ENCODE measurements at regions not wholly inside any gene's neighbourhood (a gene's known extent, or its start where the extent isn't known, plus 50 kb on each side); places are given as distances from the start of the nearest gene placed in this dataset.

- DNase-seq (ENCODE audit: low read depth), result no peak
Observed at GRCh38 chr11:79864882-79865281, 424.1 kb upstream of the TENM4 start.

DNA sequence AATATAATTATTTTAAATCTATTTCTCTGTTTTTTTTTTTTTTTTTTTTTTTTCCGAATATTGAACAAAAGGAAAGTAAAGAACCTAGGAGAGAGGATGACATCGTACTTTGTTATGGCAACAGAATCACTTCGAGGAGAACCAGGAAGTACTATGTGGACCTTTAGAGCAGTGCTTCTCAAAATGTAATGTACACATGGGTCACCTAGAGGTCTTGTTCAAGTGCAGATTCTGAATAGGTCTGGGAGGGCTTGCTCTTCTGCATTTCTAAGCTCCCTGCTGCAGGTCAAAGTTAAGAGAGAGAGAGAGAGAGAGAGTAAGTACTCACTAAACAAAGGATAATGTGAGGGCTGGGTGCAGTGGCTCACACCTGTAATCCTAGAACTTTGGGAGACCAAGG is 419.5 kb upstream of the TENM4 start:
- no peak for DNase-seq (ENCODE audit: low read depth)

GRCh38 chr11:79857377-79858214 is 416.8 kb upstream of the TENM4 start:
- no peak for DNase-seq (ENCODE audit: low read depth)

DNA sequence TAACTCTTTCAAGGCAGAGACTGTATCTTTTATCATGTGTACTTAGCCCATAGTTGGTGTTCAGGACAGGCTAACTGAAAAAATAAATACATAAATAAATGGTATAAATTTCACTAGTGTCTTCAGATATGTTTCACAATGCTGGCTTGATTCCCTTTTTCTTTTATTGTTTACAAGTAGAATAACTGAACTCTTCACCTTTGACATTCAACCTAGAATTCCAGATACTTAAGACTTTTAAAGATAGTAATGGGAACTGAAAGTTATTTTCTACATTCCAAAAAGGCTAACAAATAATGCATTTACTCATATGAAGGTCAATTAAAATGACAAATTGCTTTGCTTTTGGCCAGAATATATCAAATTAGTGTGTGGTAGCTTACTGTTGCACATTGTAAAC is 411.3 kb upstream of the TENM4 start:
- no peak for DNase-seq (ENCODE audit: low read depth)

DNA sequence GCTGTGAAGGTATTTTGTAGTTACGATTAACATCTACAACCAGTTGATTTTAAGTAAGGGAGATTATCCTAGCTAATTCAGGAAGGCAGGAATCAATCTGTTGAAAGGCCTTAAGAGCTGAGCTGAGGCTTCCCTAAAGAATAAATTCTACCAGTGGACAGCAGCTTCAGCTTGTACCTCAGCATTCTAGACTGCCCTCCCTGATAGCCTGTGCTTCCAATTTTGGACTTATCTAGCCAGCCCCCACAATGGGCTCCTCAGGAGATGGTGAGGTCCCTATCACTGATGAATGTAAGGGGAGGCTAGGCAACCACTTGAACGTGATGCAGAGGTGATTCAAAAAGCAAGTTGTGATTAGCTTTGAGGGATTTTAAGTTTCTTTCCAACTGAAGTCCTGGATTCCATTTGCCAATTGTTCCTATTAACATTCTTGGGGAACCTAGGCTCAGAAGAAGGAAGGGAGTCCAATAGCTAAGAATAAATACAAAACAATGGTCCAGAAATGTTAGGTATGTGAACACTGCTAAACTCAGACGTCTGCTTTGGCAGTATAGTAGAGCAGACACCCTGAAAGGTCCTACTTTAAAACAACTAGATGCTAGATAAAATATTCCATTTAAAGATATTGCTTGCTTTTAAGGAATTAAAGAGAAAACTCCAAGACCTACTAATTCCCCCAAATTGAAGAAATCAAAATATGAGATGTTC is 404.3 kb upstream of the TENM4 start:
- DNase-seq (ENCODE audit: low read depth), result no peak

DNA sequence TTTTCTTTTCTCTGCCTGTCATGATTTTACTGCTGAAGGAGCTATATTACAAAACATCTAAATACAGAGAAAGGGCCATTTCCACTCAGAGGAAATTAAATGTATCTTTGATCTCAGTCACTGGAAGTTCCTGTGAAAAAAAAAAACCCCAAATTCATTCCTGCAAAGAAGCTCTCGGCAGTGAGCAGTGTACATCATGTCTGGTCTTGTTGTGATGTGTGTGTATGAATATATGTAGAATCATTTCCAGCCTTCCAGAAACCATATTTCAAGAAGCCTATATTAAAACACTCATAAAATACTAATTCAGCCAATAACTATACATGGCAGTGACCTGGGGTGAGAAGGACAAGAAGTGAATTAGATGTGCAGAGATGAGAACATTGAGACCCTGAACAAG is 393.2 kb upstream of the TENM4 start:
- no peak for DNase-seq (ENCODE audit: low read depth)

GRCh38 chr11:79830446-79830845 is 389.6 kb upstream of the TENM4 start:
- DNase-seq (ENCODE audit: low read depth), result no peak

DNA sequence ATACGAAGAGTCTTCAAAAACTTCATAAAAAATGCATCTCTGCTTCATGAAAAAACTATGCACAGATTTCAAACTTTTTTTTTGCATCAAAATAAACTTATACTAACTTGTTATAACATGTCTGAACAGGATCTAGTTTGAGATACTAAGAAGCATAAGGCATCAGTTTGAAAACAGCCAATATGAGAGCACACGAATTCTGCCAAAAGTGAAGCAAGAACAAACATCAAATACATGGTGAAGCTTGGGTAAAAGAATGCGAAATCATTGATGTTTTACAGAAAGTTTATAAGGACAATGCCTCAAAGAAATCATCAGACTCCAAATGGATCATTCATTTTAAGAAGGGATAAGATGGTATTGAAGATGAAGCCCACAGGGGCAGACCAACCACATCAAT is 389.1 kb upstream of the TENM4 start:
- DNase-seq (ENCODE audit: low read depth), result no peak

GRCh38 chr11:79822766-79823165 is 381.9 kb upstream of the TENM4 start:
- DNase-seq (ENCODE audit: low read depth), result no peak

- DNase-seq (ENCODE audit: low read depth), result no peak
Observed at GRCh38 chr11:79813551-79813950, 372.7 kb upstream of the TENM4 start.

DNA sequence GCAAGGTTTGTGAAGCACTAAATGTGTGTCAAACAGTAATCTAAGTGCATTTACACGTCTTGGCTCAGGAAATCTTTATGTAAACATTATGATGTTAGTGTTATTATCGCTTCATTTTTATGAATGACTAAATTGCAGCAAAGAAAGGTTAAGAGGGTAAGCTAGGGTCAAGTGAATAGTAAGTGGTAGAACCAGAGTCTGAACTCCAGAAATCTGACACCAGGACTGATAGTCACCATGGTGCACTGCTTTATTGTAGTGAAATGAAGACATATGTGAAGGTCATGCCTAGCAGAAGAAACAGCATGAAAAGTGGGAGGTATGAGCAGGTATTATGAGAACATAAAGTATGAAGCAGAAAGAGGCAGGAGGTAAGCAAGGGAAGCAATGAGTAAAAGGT is 368.7 kb upstream of the TENM4 start:
- no peak for DNase-seq (ENCODE audit: low read depth)

GRCh38 chr11:79807506-79807905 is 366.7 kb upstream of the TENM4 start:
- DNase-seq (ENCODE audit: low read depth), result no peak

GRCh38 chr11:79796704-79797103 is 355.9 kb upstream of the TENM4 start:
- no peak for DNase-seq (ENCODE audit: low read depth)

- no peak for DNase-seq (ENCODE audit: low read depth)
Observed at GRCh38 chr11:79794484-79795393, 353.9 kb upstream of the TENM4 start.

- no peak for DNase-seq (ENCODE audit: low read depth)
Observed at GRCh38 chr11:79794057-79794456, 353.2 kb upstream of the TENM4 start.

DNA sequence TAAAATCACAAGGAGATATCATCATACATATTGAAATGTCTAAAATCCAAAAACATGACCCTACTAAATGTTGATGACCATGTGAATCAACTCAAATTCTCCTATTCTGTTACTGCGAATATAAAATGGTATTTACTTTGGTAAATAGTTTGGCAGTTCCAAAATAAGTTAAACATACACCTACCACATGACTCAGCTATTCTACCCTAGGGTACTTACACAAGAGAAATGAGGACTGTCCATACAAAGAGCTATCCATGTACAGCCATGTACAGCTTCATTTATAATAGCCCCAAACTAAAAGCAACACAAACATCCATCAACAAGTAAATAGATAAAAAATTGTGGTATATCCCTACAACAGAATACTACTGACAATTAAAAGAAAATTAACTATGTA is 346.1 kb upstream of the TENM4 start:
- DNase-seq (ENCODE audit: low read depth), result no peak

GRCh38 chr11:79783833-79784232 is 343.0 kb upstream of the TENM4 start:
- no peak for DNase-seq (ENCODE audit: low read depth)

DNA sequence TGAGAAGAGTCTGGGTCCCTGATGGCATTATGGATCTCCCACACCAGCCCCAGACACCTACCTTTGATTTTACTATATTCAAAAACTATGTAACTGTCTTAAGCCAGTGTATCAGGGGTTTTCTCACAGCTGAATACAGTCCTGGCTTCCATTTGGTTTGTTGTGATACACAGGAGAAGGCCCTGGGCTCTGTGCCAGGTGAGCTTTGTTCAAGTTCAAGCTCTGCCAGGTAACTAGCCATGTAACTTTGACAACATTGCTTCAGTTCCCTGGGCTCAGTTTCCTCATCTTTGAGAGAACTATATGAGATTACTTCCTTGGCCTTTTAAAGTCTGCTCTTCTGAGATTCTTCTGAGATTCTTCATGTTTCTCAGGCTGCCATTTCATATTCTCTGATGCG is 327.5 kb upstream of the TENM4 start:
- DNase-seq (ENCODE audit: low read depth), result no peak

DNA sequence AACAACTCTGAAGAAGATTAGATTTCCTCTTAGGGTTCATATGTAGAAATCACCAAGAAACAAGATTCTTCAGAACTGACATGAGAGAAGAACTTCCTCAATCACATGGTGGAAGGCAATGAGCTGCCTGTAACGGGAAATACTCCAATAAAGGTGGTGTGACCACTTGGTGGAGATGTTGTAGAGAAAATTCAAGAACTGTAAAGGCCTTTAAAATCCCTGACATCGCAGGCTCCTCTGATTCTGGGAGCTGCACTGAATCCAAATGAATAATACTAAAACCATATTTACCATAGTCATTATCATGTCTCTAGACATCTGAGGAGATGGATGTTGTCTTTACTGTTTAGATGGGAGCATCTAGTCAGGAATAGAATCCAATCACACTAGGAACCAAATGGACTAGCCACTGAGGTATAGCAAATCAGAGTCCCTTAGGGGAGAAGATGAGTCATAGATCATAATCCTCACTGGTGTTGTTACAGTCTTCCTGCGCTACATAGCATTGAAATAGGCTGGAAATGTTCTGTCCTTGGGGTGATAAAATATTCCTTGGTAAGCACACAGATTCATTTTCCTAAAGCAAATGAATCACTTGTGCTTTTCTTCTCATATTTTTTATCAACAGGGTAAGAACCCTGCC is 321.6 kb upstream of the TENM4 start:
- no peak for DNase-seq (ENCODE audit: low read depth)

GRCh38 chr11:79758325-79758724 is 317.5 kb upstream of the TENM4 start:
- no peak for DNase-seq (ENCODE audit: low read depth)

- DNase-seq (ENCODE audit: low read depth), result no peak
Observed at GRCh38 chr11:79747406-79747805, 306.6 kb upstream of the TENM4 start.

GRCh38 chr11:79744941-79745340 is 304.1 kb upstream of the TENM4 start:
- no peak for DNase-seq (ENCODE audit: low read depth)
